RWPE1 (cell line): ENCODE measurements at regions not wholly inside any gene's neighbourhood (a gene's known extent, or its start where the extent isn't known, plus 50 kb on each side); places are given as distances from the start of the nearest gene placed in this dataset.
"Not testable (repeated sequence)": the region's sequence is repeated elsewhere in the genome, so short reads cannot be mapped to it uniquely, and the experiment has no call there.

Experiments used
- CTCF ChIA-PET: fragments of 350-600 bp; sonication (Branson Sonifier 250); formaldehyde crosslinking; extraction: SDS; loops from one replicate; lab custom pipeline; 2021; lab: Yijun Ruan, JAX
- POLR2A ChIA-PET: fragments of 400-600 bp; formaldehyde crosslinking; extraction: SDS; loops from one replicate; lab custom pipeline; 2020; ENCODE audit warnings: antibody characterized with exemption; ENCODE audit not compliant: low non-redundant PET; lab: Yijun Ruan, JAX
- DNase-seq: peaks from one replicate; pipeline ENCODE4 v3.0.0; 2012; ENCODE audit warnings: low spot score
- H3K27ac ChIP-seq: fragments of 450-650 bp; 2 replicates; pipeline ENCODE4 v1.5.1; 2017
- TF ChIP-seq, protein P1 (sequence below): fragments of 450-650 bp; conservative IDR thresholded peaks from 2 replicates; pipeline ENCODE4 v1.5.1; 2017; ENCODE audit warnings: low read depth, mild to moderate bottlenecking

DNA sequence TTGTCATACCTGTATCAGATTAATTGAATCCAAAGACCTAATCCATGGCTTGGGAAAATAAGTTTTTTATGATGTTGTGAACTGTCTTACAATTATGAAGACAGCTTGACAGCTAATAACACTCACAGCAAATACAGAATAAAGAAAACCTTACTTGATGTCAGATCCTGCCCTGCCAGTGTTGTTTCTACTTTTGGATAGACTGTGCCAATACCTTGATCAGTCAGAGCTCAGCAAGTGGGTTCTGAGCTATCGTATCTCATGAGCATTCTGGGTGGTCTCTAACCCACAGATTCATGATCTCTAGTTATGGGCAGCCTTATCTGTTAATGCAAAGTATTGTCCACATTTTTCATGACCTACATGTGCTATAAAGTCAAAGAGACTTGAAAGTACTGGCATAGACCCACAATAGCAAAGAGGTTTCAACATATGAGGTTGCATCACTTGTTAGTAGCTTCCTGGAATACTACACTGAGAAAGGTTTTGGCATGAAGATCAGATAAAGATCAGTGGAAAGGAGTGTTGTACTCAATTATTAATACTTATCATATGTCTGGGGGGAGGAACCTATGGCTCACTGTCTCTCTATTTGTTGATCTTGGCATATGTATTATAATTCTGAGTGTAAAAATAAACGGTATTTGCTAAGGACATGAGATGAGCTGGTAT lies 250.7 kb downstream of the UBE2NL start:
- CTCF ChIA-PET, DNase-seq, POLR2A ChIA-PET: not testable (repeated sequence)

DNA sequence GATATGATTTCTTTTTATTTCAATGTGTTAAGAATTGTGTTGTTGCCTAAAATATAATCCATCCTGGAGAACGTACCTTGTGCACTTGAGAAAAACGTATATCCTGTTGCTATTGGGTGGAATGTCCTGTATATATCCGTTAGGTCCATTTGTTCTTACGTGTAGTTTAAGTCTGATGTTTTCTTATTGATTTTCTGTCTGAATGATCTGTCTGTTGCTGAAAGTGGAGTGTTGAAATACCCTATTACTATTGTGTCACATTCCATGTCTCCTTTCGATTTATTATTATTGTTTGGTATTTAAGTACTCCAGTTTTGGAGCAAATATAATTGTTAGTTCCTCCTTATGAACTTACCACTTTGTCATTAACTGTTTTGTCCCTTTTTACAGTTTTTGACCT lies 270.6 kb downstream of the UBE2NL start:
- DNase-seq, CTCF ChIA-PET, POLR2A ChIA-PET, H3K27ac ChIP-seq: not testable (repeated sequence)

More for the DNA sequence above, 250.7 kb downstream of the UBE2NL start:
- not testable (repeated sequence) for H3K27ac ChIP-seq

DNA sequence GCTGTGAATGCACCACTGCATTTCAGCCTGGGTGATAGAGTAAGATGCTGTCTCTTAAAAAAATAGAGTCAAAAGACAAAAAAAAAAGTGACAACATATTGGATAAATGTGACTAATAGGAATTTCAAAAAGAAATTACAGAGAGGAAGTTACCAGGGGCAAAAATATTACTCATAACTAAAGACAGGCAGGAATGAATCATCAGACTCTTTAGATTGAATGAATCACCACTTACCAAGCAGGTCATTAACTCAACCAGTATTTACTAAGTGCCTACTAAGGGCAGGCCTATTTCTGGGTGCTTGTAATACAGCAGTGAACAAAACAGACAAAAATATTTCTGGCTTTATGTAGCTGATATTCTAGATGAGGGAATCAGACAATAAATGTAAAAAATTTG lies 301.3 kb downstream of the UBE2NL start:
- POLR2A ChIA-PET, CTCF ChIA-PET, H3K27ac ChIP-seq, DNase-seq: not testable (repeated sequence)

DNA sequence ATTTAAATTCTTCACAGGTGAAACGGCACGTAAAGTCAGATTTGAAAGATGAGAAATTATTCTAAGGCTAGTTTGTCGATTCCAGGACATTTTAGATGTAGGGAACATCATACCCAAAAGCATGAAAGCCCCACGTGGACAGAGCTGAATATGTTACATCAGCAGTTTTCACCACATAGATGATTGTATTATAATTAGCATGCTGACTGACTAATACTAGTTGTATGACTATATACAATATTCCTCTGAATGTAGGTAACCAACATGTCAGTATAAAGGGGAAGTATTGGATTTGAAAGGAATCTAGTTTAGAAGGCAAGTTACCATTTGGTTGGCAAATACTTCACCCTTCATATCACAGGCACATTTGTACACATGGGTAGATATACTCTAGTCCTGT lies 304.6 kb downstream of the UBE2NL start:
- DNase-seq, CTCF ChIA-PET, POLR2A ChIA-PET: not testable (repeated sequence)

DNA sequence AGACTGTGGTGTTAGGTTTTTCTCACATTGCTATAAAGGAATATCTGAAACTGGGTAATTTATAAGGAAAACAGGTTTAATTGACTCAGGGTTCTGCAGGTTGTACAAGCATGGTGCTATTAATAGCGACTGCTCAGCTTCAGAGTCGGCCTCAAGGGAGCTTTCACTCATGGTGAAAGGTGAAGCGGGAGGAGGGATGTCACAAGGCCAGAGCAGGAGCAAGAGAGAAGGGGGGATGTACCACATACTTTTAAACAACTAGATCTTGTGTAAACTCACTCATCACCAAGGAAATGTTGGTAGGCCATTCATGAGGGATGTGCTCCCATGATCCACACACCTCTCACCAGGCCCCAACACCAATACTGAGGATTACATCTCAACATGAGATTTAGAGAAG lies 313.2 kb downstream of the UBE2NL start:
- POLR2A ChIA-PET, H3K27ac ChIP-seq, DNase-seq, CTCF ChIA-PET: not testable (repeated sequence)

More for the DNA sequence above, 304.6 kb downstream of the UBE2NL start:
- not testable (repeated sequence) for H3K27ac ChIP-seq

DNA sequence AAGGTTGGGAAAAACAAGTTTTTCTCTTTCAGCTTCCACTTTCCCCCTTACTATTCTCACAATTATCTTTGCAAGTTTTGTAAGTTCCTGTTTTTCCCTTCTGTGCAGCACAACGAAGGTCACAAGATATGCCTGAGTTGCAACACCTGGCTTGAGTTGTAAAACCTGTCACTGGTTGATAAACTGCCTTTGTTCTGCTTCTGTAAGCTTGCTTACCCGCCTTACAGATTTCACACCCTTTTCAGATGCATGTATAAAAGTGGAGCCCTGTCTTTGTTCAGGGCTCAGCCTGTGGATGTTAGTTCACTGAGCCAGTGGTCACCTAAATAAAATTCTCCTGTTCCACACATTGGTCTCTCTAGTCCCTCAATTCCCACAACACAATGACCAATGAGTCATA lies 318.9 kb downstream of the UBE2NL start:
- H3K27ac ChIP-seq, POLR2A ChIA-PET, CTCF ChIA-PET, DNase-seq: not testable (repeated sequence)

DNA sequence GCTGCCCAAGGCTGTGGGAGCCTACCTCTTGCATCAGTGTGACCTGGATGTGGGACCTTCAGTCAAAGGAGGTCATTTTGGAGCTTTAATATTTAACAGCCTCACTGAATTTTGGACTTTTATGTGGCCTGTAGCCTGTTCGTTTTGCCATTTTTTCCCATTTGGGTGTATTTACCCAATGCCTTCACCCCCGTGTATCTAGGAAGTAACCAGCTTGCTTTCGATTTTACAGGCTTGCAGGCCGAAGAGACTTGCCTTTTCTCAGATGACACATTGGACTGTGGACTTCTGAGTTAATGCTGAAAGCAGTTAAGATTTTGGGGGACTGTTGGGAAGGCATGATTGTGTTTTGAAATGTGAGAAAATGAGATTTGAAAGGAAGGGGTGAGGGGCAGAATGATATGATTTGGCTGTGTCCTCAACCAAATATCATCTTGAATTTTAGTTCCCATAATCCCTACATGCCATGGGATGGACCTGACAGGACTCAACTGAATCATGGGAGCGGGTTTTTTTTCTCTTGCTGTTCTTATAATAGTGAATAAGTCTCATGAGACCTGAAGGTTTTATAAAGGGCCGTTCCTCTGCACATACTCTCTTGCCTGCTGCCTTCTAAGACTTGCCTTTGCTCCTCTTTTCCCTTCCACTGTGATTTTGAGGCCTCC lies 324.6 kb downstream of the UBE2NL start:
- H3K27ac ChIP-seq, POLR2A ChIA-PET, DNase-seq, CTCF ChIA-PET: not testable (repeated sequence)

DNA sequence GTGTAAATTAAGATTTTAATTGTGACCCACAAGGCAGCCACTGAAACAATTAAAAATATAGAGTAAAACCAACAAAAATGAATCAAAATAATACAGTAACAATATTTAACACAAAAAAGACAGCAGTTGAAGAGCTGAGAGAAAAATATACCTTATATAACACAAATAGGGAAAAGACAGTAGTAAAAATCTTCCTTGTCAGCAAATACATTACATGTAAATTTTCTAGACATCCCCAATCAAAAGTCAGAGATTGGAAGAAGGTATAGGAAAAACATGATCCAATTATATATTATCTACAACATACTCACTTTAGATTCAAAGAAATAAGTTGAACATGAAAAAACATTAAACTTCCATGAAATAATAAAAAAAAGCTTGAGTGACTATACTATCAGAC lies 330.8 kb downstream of the UBE2NL start:
- CTCF ChIA-PET, result no interaction called here
- DNase-seq, result no peak
- H3K27ac ChIP-seq, result no peak overlapping the region
- TF ChIP-seq, protein P1, sequence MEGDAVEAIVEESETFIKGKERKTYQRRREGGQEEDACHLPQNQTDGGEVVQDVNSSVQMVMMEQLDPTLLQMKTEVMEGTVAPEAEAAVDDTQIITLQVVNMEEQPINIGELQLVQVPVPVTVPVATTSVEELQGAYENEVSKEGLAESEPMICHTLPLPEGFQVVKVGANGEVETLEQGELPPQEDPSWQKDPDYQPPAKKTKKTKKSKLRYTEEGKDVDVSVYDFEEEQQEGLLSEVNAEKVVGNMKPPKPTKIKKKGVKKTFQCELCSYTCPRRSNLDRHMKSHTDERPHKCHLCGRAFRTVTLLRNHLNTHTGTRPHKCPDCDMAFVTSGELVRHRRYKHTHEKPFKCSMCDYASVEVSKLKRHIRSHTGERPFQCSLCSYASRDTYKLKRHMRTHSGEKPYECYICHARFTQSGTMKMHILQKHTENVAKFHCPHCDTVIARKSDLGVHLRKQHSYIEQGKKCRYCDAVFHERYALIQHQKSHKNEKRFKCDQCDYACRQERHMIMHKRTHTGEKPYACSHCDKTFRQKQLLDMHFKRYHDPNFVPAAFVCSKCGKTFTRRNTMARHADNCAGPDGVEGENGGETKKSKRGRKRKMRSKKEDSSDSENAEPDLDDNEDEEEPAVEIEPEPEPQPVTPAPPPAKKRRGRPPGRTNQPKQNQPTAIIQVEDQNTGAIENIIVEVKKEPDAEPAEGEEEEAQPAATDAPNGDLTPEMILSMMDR, result no peak
- POLR2A ChIA-PET, result no interaction called here

DNA sequence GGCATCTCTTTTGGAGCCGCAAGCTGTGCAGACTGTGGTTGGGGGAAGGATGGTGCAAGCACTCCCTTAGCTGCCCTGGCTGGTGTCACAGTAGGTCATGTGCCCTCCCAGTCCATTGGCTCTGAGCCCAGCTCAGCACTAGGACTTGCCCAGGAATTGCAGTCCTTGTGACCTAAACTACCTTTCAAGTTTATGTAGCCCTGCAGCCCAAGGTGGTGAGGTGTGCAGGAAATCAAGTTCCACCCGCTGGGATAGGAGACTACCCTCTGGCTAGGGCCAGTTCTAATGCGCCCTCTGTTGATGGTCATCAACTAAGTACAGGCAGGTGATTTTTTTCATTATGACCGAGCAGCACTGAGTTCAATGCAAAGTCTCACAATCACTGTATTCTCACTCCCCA lies 335.2 kb downstream of the UBE2NL start:
- TF ChIP-seq, protein P1, result no peak
- peak; percentile 1 for DNase-seq
- H3K27ac ChIP-seq, result no peak overlapping the region
- ChIA-PET POLR2A (no interaction called here), CTCF (no interaction called here)

DNA sequence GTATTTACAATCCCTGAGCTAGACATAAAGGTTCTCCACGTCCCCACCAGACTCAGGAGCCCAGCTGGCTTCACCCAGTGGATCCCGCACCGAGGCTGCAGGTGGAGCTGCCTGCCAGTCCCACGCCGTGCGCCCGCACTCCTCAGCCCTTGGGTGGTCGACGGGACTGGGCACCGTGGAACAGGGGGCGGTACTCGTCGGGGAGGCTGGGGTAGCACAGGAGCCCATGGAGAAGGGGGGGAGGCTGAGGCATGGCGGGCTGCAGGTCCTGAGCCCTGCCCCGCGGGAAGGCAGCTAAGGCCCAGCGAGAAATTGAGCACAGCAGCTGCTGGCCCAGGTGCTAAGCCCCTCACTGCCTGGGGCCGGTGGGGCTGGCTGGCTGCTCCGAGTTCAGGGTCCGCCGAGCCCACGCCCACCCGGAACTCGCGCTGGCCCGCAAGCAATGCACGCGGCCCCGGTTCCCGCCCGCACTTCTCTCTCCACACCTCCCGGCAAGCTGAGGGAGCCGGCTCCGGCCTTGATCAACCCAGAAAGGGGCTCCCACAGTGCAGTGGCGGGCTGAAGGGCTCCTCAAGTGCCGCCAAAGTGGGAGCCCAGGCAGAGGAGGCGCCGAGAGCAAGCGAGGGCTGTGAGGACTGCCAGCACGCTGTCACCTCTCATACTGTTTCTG lies 347.4 kb downstream of the UBE2NL start:
- H3K27ac ChIP-seq, DNase-seq, POLR2A ChIA-PET: not testable (repeated sequence)
- CTCF ChIA-PET, result interaction anchor here (0.7 kb wide), 1 partner anchor 389 kb away, joined by 3 read pairs; no protein-coding TSS in a partner anchor
